Ishikawa (cell line): ENCODE measurements at regions not wholly inside any gene's neighbourhood (a gene's known extent, or its start where the extent isn't known, plus 50 kb on each side); places are given as distances from the start of the nearest gene placed in this dataset.

ENCODE experiments used
- EP300 ChIP-seq: IDR thresholded peaks from 2 replicates; pipeline ENCODE4 v1.6.1; 2012; ENCODE audit warnings: borderline replicate concordance
- RAD21 ChIP-seq: IDR thresholded peaks from 2 replicates; pipeline ENCODE4 v1.6.1; 2012; ENCODE audit warnings: low read depth
- TCF12 ChIP-seq: IDR thresholded peaks from 2 replicates; pipeline ENCODE4 v1.6.1; 2012; ENCODE audit warnings: low read depth
- USF1 ChIP-seq: IDR thresholded peaks from 2 replicates; pipeline ENCODE4 v1.6.1; 2012
- YY1 ChIP-seq: IDR thresholded peaks from 2 replicates; pipeline ENCODE4 v1.6.1; 2012; ENCODE audit warnings: low read depth
- TF ChIP-seq, protein P1 (sequence below): IDR thresholded peaks from 2 replicates; pipeline ENCODE4 v1.6.1; 2012
- TF ChIP-seq, protein P2 (sequence below): IDR thresholded peaks from 2 replicates; pipeline ENCODE4 v1.6.1; 2012; ENCODE audit warnings: low read depth, mild to moderate bottlenecking

DNA sequence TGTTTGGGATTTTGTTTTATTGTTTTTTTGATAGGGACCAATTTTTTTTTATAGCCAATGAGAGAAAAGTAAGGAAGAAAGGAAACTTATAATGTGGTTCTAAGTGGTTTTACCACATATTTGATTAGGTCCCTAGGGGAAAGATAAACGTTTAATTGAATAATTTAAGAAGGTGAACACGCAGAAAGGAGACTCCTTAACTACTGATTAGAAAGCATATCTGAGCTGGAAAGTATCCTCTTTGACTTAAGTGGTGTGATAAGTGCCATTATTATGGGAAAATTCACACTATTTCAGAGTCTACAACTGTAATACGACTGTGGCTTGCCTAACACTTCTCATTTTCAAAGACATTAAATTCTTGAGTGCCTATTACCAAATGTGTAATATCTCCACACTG lies 106.5 kb upstream of the GRAMD1B start:
- TF ChIP-seq YY1 (no peak), TCF12 (no peak), USF1 (no peak), EP300 (no peak), RAD21 (no peak)
- TF ChIP-seq, protein P1, sequence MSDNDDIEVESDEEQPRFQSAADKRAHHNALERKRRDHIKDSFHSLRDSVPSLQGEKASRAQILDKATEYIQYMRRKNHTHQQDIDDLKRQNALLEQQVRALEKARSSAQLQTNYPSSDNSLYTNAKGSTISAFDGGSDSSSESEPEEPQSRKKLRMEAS = no peak
- TF ChIP-seq, protein P2, sequence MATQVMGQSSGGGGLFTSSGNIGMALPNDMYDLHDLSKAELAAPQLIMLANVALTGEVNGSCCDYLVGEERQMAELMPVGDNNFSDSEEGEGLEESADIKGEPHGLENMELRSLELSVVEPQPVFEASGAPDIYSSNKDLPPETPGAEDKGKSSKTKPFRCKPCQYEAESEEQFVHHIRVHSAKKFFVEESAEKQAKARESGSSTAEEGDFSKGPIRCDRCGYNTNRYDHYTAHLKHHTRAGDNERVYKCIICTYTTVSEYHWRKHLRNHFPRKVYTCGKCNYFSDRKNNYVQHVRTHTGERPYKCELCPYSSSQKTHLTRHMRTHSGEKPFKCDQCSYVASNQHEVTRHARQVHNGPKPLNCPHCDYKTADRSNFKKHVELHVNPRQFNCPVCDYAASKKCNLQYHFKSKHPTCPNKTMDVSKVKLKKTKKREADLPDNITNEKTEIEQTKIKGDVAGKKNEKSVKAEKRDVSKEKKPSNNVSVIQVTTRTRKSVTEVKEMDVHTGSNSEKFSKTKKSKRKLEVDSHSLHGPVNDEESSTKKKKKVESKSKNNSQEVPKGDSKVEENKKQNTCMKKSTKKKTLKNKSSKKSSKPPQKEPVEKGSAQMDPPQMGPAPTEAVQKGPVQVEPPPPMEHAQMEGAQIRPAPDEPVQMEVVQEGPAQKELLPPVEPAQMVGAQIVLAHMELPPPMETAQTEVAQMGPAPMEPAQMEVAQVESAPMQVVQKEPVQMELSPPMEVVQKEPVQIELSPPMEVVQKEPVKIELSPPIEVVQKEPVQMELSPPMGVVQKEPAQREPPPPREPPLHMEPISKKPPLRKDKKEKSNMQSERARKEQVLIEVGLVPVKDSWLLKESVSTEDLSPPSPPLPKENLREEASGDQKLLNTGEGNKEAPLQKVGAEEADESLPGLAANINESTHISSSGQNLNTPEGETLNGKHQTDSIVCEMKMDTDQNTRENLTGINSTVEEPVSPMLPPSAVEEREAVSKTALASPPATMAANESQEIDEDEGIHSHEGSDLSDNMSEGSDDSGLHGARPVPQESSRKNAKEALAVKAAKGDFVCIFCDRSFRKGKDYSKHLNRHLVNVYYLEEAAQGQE = no peak
